ENCODE measurements at regions not wholly inside any gene's neighbourhood (a gene's known extent, or its start where the extent isn't known, plus 50 kb on each side); places are given as distances from the start of the nearest gene placed in this dataset.

DNA sequence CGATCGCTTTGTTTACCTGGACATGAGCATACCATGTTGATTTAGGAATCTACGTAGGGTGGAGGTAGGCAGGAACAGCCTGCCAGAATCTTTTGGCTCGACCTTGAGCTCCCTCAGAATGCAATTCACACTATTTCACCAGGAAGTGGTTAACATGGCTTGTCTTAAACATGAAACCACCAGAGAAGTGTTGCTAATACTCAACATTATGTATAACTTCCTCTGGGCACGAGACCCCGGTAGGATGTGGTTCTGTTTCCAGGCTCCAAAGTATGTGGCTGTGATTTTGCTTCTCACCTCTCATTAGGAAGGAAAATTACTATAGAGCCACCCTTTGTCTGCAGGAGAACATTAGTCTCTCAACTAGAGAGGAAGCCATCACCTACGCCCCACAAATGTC lies 59.0 kb upstream of the VCX3B start:
- in situ Hi-C loops (cut with HindIII; ENCODE audit: low pct_unique_long_range_greater_than_20kb, low sequenced_read_pairs) = no loop called here
- intact Hi-C loops (cut with micrococcal nuclease; ENCODE audit: unreplicated experiment) = no loop called here
- no peak for DNase-seq (ENCODE audit: low read depth, low spot score)
- ChIA-PET POLR2A (no interaction called here), CTCF (no interaction called here)
- Histone ChIP-seq H3K4me1 (ENCODE audit: control insufficient read depth, insufficient read depth, low read length) (no peaks in the 10 kb centered on the region), H3K27ac (ENCODE audit: low read length) (no peak overlapping the region), H3K36me3 (ENCODE audit: control insufficient read depth, insufficient read depth, low read length) (no peaks in the 10 kb centered on the region), H3K27me3 (ENCODE audit: control insufficient read depth, insufficient read depth, low read length) (no peaks in the 10 kb centered on the region), H3K4me3 (ENCODE audit: low read depth in 2 of 2, low read length in 2 of 2) (no peak overlapping the region), H3K9me3 (ENCODE audit: control insufficient read depth, insufficient read depth, low read depth, low read length) (0 out of 2 replicates have a peak, but pooled peaks cover 2% of the 10 kb centered on the region)
- TF ChIP-seq SIN3A (IDR thresholded peaks at IDR 0.05; ENCODE audit: borderline replicate concordance, insufficient read depth, low read depth, low read length) = no peak
- TF ChIP-seq POLR2AphosphoS5 (IDR thresholded peaks at IDR 0.05; ENCODE audit: low read depth, low read length) = no peak
- TF ChIP-seq, protein P1, sequence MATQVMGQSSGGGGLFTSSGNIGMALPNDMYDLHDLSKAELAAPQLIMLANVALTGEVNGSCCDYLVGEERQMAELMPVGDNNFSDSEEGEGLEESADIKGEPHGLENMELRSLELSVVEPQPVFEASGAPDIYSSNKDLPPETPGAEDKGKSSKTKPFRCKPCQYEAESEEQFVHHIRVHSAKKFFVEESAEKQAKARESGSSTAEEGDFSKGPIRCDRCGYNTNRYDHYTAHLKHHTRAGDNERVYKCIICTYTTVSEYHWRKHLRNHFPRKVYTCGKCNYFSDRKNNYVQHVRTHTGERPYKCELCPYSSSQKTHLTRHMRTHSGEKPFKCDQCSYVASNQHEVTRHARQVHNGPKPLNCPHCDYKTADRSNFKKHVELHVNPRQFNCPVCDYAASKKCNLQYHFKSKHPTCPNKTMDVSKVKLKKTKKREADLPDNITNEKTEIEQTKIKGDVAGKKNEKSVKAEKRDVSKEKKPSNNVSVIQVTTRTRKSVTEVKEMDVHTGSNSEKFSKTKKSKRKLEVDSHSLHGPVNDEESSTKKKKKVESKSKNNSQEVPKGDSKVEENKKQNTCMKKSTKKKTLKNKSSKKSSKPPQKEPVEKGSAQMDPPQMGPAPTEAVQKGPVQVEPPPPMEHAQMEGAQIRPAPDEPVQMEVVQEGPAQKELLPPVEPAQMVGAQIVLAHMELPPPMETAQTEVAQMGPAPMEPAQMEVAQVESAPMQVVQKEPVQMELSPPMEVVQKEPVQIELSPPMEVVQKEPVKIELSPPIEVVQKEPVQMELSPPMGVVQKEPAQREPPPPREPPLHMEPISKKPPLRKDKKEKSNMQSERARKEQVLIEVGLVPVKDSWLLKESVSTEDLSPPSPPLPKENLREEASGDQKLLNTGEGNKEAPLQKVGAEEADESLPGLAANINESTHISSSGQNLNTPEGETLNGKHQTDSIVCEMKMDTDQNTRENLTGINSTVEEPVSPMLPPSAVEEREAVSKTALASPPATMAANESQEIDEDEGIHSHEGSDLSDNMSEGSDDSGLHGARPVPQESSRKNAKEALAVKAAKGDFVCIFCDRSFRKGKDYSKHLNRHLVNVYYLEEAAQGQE (IDR thresholded peaks at IDR 0.05; ENCODE audit: insufficient read depth in 1 of 2, low read depth in 2 of 2, low read length in 1 of 2) = no peak
- TF ChIP-seq, protein P2, sequence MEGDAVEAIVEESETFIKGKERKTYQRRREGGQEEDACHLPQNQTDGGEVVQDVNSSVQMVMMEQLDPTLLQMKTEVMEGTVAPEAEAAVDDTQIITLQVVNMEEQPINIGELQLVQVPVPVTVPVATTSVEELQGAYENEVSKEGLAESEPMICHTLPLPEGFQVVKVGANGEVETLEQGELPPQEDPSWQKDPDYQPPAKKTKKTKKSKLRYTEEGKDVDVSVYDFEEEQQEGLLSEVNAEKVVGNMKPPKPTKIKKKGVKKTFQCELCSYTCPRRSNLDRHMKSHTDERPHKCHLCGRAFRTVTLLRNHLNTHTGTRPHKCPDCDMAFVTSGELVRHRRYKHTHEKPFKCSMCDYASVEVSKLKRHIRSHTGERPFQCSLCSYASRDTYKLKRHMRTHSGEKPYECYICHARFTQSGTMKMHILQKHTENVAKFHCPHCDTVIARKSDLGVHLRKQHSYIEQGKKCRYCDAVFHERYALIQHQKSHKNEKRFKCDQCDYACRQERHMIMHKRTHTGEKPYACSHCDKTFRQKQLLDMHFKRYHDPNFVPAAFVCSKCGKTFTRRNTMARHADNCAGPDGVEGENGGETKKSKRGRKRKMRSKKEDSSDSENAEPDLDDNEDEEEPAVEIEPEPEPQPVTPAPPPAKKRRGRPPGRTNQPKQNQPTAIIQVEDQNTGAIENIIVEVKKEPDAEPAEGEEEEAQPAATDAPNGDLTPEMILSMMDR (IDR thresholded peaks at IDR 0.05) = no peak
- TF ChIP-seq TCF7L2 (IDR thresholded peaks at IDR 0.05; ENCODE audit: low read depth, low read length) = no peak
- no TSS peak for BruUV-seq (replicated peaks)
- ATAC-seq = no peak

DNA sequence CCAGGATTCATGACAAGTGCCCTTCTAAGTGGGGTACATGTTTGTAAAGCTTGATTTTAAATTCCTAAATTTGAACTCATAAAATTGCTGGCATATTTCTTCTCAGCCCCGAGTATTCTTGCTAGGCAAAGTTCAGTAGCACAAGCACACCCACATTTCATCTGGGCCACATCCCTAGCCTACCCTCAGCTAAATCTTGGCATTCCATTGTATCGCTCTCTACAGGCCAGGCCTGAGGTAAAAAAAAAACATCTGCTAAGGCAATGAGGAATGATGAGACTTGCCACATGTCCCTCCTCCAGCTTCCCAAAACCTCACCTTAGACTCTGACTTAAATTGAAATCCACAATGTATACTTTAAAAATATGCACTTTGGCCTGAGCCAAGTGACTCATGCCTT lies 51.4 kb upstream of the VCX3B start:
- Histone ChIP-seq H3K4me3 (ENCODE audit: low read depth in 2 of 2, low read length in 2 of 2) (no peak overlapping the region), H3K27me3 (ENCODE audit: control insufficient read depth, insufficient read depth, low read length) (no peaks in the 10 kb centered on the region), H3K9me3 (ENCODE audit: control insufficient read depth, insufficient read depth, low read depth, low read length) (no peaks in the 10 kb centered on the region), H3K36me3 (ENCODE audit: control insufficient read depth, insufficient read depth, low read length) (no peaks in the 10 kb centered on the region), H3K4me1 (ENCODE audit: control insufficient read depth, insufficient read depth, low read length) (no peaks in the 10 kb centered on the region), H3K27ac (ENCODE audit: low read length) (no peak overlapping the region)
- no peak for ATAC-seq
- TF ChIP-seq, protein P2 (IDR thresholded peaks at IDR 0.05) = no peak
- TF ChIP-seq, protein P1 (IDR thresholded peaks at IDR 0.05; ENCODE audit: insufficient read depth in 1 of 2, low read depth in 2 of 2, low read length in 1 of 2) = no peak
- TF ChIP-seq SIN3A (IDR thresholded peaks at IDR 0.05; ENCODE audit: borderline replicate concordance, insufficient read depth, low read depth, low read length) = no peak
- no peak for TF ChIP-seq POLR2AphosphoS5 (IDR thresholded peaks at IDR 0.05; ENCODE audit: low read depth, low read length)
- no peak for TF ChIP-seq TCF7L2 (IDR thresholded peaks at IDR 0.05; ENCODE audit: low read depth, low read length)
- no peak for DNase-seq (ENCODE audit: low read depth, low spot score)
- in situ Hi-C loops (cut with HindIII; ENCODE audit: low pct_unique_long_range_greater_than_20kb, low sequenced_read_pairs) = no loop called here
- ChIA-PET POLR2A (no interaction called here), CTCF (no interaction called here)
- intact Hi-C loops (cut with micrococcal nuclease; ENCODE audit: unreplicated experiment) = no loop called here
- no TSS peak for BruUV-seq (replicated peaks)

Data from Panc1 (cell line).